ENCODE measurements at regions not wholly inside any gene's neighbourhood (a gene's known extent, or its start where the extent isn't known, plus 50 kb on each side); places are given as distances from the start of the nearest gene placed in this dataset.

GRCh38 chr4:138805736-138806135 is 209.8 kb upstream of the NOCT start:
- Mint-ChIP-seq H3K36me3 (ENCODE audit: unreplicated experiment) (no peaks in the 10 kb centered on the region), H3K4me3 (ENCODE audit: unreplicated experiment) (no peak overlapping the region), H3K27me3 (ENCODE audit: unreplicated experiment) (no peaks in the 10 kb centered on the region), H3K27ac (ENCODE audit: unreplicated experiment) (no peak overlapping the region), H3K4me1 (ENCODE audit: low read depth, unreplicated experiment) (peaks cover 3% of the 10 kb centered on the region), H3K9me3 (ENCODE audit: unreplicated experiment) (no peaks in the 10 kb centered on the region)
- no peak for DNase-seq
- TF ChIP-seq CTCF (IDR thresholded peaks at IDR 0.05; ENCODE audit: partially characterized antibody, unreplicated experiment) = no peak

- no peak for TF ChIP-seq CTCF (IDR thresholded peaks at IDR 0.05; ENCODE audit: partially characterized antibody, unreplicated experiment)
- H3K27me3 Mint-ChIP-seq (ENCODE audit: unreplicated experiment) = no peaks in the 10 kb centered on the region
- H3K4me1 Mint-ChIP-seq (ENCODE audit: low read depth, unreplicated experiment) = peaks cover 3% of the 10 kb centered on the region
- H3K4me3 Mint-ChIP-seq (ENCODE audit: unreplicated experiment) = no peak overlapping the region
- H3K9me3 Mint-ChIP-seq (ENCODE audit: unreplicated experiment) = no peaks in the 10 kb centered on the region
- no peaks in the 10 kb centered on the region for H3K36me3 Mint-ChIP-seq (ENCODE audit: unreplicated experiment)
- no peak overlapping the region for H3K27ac Mint-ChIP-seq (ENCODE audit: unreplicated experiment)
- DNase-seq = no peak
Observed at GRCh38 chr4:138804711-138805110, 210.9 kb upstream of the NOCT start.

- H3K9me3 Mint-ChIP-seq (ENCODE audit: unreplicated experiment) = no peaks in the 10 kb centered on the region
- H3K36me3 Mint-ChIP-seq (ENCODE audit: unreplicated experiment) = no peaks in the 10 kb centered on the region
- DNase-seq = no peak
- TF ChIP-seq CTCF (IDR thresholded peaks at IDR 0.05; ENCODE audit: partially characterized antibody, unreplicated experiment) = no peak
- no peak overlapping the region for H3K4me3 Mint-ChIP-seq (ENCODE audit: unreplicated experiment)
- peaks cover 3% of the 10 kb centered on the region for H3K4me1 Mint-ChIP-seq (ENCODE audit: low read depth, unreplicated experiment)
- no peak overlapping the region for H3K27ac Mint-ChIP-seq (ENCODE audit: unreplicated experiment)
- no peaks in the 10 kb centered on the region for H3K27me3 Mint-ChIP-seq (ENCODE audit: unreplicated experiment)
Observed at GRCh38 chr4:138803051-138803450, 212.5 kb upstream of the NOCT start.

GRCh38 chr4:138802499-138802898 is 213.1 kb upstream of the NOCT start:
- H3K4me1 Mint-ChIP-seq (ENCODE audit: low read depth, unreplicated experiment) = peaks cover 3% of the 10 kb centered on the region
- TF ChIP-seq CTCF (IDR thresholded peaks at IDR 0.05; ENCODE audit: partially characterized antibody, unreplicated experiment) = no peak

GRCh38 chr4:138800421-138800820 is 215.2 kb upstream of the NOCT start:
- H3K27me3 Mint-ChIP-seq (ENCODE audit: unreplicated experiment) = no peaks in the 10 kb centered on the region
- no peak for DNase-seq
- no peak overlapping the region for H3K4me3 Mint-ChIP-seq (ENCODE audit: unreplicated experiment)
- no peak overlapping the region for H3K27ac Mint-ChIP-seq (ENCODE audit: unreplicated experiment)
- TF ChIP-seq CTCF (IDR thresholded peaks at IDR 0.05; ENCODE audit: partially characterized antibody, unreplicated experiment) = no peak
- peaks cover under 1% of the 10 kb centered on the region for H3K4me1 Mint-ChIP-seq (ENCODE audit: low read depth, unreplicated experiment)
- H3K9me3 Mint-ChIP-seq (ENCODE audit: unreplicated experiment) = no peaks in the 10 kb centered on the region
- no peaks in the 10 kb centered on the region for H3K36me3 Mint-ChIP-seq (ENCODE audit: unreplicated experiment)

More at GRCh38 chr4:138802499-138802898, 213.1 kb upstream of the NOCT start:
- no peak overlapping the region for H3K4me3 Mint-ChIP-seq (ENCODE audit: unreplicated experiment)
- H3K36me3 Mint-ChIP-seq (ENCODE audit: unreplicated experiment) = no peaks in the 10 kb centered on the region
- H3K27me3 Mint-ChIP-seq (ENCODE audit: unreplicated experiment) = no peaks in the 10 kb centered on the region
- no peak overlapping the region for H3K27ac Mint-ChIP-seq (ENCODE audit: unreplicated experiment)
- no peaks in the 10 kb centered on the region for H3K9me3 Mint-ChIP-seq (ENCODE audit: unreplicated experiment)
- no peak for DNase-seq
